ENCODE measurements at regions not wholly inside any gene's neighbourhood (a gene's known extent, or its start where the extent isn't known, plus 50 kb on each side); places are given as distances from the start of the nearest gene placed in this dataset.

DNA sequence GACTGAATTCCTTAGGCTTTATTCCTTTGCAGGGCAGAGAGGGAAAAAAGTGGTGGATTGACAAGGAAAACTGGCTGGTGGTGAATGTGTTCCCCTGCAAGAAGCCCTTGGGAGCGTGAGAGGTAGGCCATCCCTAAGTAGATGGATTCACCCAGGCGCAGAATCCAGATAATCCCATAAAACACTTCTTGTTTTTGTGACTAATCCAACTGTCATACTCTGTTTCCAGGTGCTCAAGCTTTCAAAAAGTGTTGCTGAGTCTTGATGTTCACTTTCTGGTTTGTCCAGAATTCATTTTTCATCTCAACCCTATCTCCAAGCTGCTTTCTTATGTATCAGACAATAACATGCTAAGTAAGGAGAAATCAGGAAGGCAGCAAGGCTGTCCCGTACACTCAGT, 250.8 kb upstream of the HABP2 start:
- no peak overlapping the region for H3K4me2 ChIP-seq (ENCODE audit: low read length)
- H3K4me1 ChIP-seq (ENCODE audit: insufficient read depth, low read length, severe bottlenecking) = peaks cover 6% of the 10 kb centered on the region
- H3K9me3 ChIP-seq (ENCODE audit: low read length) = no peaks in the 10 kb centered on the region
- no peaks in the 10 kb centered on the region for H3K27me3 ChIP-seq (ENCODE audit: insufficient read depth, low read length)
- no peak overlapping the region for H3K9ac ChIP-seq (ENCODE audit: low read length)
- H3K4me3 ChIP-seq (ENCODE audit: low read depth, low read length, poor library complexity, severe bottlenecking) = no peak overlapping the region
- H3K36me3 ChIP-seq (ENCODE audit: insufficient read depth, low read length) = no peaks in the 10 kb centered on the region
- H3K79me2 ChIP-seq (ENCODE audit: insufficient read depth, low read length) = no peaks in the 10 kb centered on the region
- H3F3A ChIP-seq (ENCODE audit: insufficient read depth, low read length) = no peaks in the 10 kb centered on the region
- TF ChIP-seq, protein P1, sequence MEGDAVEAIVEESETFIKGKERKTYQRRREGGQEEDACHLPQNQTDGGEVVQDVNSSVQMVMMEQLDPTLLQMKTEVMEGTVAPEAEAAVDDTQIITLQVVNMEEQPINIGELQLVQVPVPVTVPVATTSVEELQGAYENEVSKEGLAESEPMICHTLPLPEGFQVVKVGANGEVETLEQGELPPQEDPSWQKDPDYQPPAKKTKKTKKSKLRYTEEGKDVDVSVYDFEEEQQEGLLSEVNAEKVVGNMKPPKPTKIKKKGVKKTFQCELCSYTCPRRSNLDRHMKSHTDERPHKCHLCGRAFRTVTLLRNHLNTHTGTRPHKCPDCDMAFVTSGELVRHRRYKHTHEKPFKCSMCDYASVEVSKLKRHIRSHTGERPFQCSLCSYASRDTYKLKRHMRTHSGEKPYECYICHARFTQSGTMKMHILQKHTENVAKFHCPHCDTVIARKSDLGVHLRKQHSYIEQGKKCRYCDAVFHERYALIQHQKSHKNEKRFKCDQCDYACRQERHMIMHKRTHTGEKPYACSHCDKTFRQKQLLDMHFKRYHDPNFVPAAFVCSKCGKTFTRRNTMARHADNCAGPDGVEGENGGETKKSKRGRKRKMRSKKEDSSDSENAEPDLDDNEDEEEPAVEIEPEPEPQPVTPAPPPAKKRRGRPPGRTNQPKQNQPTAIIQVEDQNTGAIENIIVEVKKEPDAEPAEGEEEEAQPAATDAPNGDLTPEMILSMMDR (IDR thresholded peaks at IDR 0.05; ENCODE audit: low read length) = no peak
- no peak for TF ChIP-seq EZH2 (IDR thresholded peaks at IDR 0.05; ENCODE audit: borderline replicate concordance, low read length)
- no peaks in the 10 kb centered on the region for H4K20me1 ChIP-seq (ENCODE audit: insufficient read depth, low read length)
- no peaks in the 10 kb centered on the region for H3K9me2 ChIP-seq (ENCODE audit: low read depth, low read length)
- H3K27ac ChIP-seq (ENCODE audit: low read depth, low read length, poor library complexity, severe bottlenecking) = no peak overlapping the region
- H2AFZ ChIP-seq (ENCODE audit: low read length) = no peak overlapping the region

DNA sequence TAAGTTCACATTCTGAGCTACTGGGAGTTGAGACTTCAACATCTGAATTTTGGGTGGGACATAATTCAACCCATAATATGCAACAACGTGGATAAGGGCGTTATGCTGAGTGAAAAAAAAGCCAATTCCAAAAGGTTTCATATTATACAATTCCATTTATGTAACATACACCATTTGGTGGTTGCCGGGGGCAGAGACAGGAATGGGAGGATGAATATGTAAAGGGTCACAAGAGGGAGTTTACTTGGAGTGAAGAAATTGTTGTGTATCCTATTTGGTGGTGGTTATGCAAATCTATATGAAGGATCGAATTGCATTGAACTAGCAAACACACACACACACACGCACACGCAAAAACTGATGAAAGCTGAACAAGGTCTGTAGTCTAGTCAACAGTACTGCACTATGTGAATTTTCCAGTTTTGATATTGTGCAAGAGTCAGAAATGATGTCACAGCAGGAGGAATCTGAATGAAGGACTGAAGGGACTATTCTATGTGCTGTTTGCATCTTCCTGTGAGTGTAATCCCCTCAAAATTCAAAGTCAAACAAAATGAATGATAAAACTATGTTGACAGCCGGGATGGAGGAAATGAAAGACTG, 249.2 kb upstream of the HABP2 start:
- Histone ChIP-seq H3K79me2 (ENCODE audit: insufficient read depth, low read length) (no peaks in the 10 kb centered on the region), H4K20me1 (ENCODE audit: insufficient read depth, low read length) (no peaks in the 10 kb centered on the region), H3K4me2 (ENCODE audit: low read length) (no peak overlapping the region), H2AFZ (ENCODE audit: low read length) (no peak overlapping the region), H3K27me3 (ENCODE audit: insufficient read depth, low read length) (no peaks in the 10 kb centered on the region; the same call in 1 of the 2 replicates), H3K36me3 (ENCODE audit: insufficient read depth, low read length) (no peaks in the 10 kb centered on the region), H3F3A (ENCODE audit: insufficient read depth, low read length) (no peaks in the 10 kb centered on the region), H3K9me3 (ENCODE audit: low read length) (no peaks in the 10 kb centered on the region), H3K9ac (ENCODE audit: low read length) (no peak overlapping the region), H3K4me3 (ENCODE audit: low read depth, low read length, poor library complexity, severe bottlenecking) (no peak overlapping the region), H3K4me1 (ENCODE audit: insufficient read depth, low read length, severe bottlenecking) (peaks cover 6% of the 10 kb centered on the region), H3K27ac (ENCODE audit: low read depth, low read length, poor library complexity, severe bottlenecking) (no peak overlapping the region), H3K9me2 (ENCODE audit: low read depth, low read length) (no peaks in the 10 kb centered on the region)
- TF ChIP-seq EZH2 (IDR thresholded peaks at IDR 0.05; ENCODE audit: borderline replicate concordance, low read length) = no peak
- TF ChIP-seq, protein P1 (IDR thresholded peaks at IDR 0.05; ENCODE audit: low read length) = no peak

DNA sequence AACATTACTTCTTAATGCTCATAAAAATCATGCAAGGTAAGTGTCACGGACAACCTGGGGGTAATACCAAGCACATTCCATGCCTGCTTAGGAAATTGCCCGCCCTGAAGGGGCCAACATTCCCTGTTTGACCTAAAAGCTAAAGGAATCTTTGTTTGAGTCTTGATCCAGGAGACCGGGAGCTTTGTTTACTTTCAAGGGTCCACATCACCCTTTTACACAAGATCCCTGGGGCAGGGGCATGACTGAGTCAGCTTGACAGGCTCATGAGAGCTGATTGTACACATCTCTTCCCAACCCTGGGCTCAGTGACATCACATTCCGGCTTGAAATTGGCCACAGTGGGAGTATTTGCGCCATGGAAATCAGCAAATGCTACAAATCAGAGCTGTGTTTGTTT, 248.1 kb upstream of the HABP2 start:
- H3K4me2 ChIP-seq (ENCODE audit: low read length) = no peak overlapping the region
- H2AFZ ChIP-seq (ENCODE audit: low read length) = no peak overlapping the region
- no peak overlapping the region for H3K27ac ChIP-seq (ENCODE audit: low read depth, low read length, poor library complexity, severe bottlenecking)
- H3K9ac ChIP-seq (ENCODE audit: low read length) = no peak overlapping the region
- no peaks in the 10 kb centered on the region; the same call in 1 of the 2 replicates for H3K27me3 ChIP-seq (ENCODE audit: insufficient read depth, low read length)
- peaks cover 6% of the 10 kb centered on the region for H3K4me1 ChIP-seq (ENCODE audit: insufficient read depth, low read length, severe bottlenecking)
- no peaks in the 10 kb centered on the region for H3K9me2 ChIP-seq (ENCODE audit: low read depth, low read length)
- no peak overlapping the region for H3K4me3 ChIP-seq (ENCODE audit: low read depth, low read length, poor library complexity, severe bottlenecking)
- H3K79me2 ChIP-seq (ENCODE audit: insufficient read depth, low read length) = no peaks in the 10 kb centered on the region
- no peaks in the 10 kb centered on the region for H3K36me3 ChIP-seq (ENCODE audit: insufficient read depth, low read length)
- H4K20me1 ChIP-seq (ENCODE audit: insufficient read depth, low read length) = no peaks in the 10 kb centered on the region
- H3K9me3 ChIP-seq (ENCODE audit: low read length) = no peaks in the 10 kb centered on the region
- TF ChIP-seq, protein P1 (IDR thresholded peaks at IDR 0.05; ENCODE audit: low read length) = no peak
- no peak for TF ChIP-seq EZH2 (IDR thresholded peaks at IDR 0.05; ENCODE audit: borderline replicate concordance, low read length)
- no peaks in the 10 kb centered on the region for H3F3A ChIP-seq (ENCODE audit: insufficient read depth, low read length)

Data from OCI-LY1 (cell line).